HEK293 (cell line): ENCODE measurements at regions not wholly inside any gene's neighbourhood (a gene's known extent, or its start where the extent isn't known, plus 50 kb on each side); places are given as distances from the start of the nearest gene placed in this dataset.

Experiments used
- CTCF ChIA-PET: fragments of 350-600 bp; formaldehyde crosslinking; extraction: SDS; loops from one replicate; lab custom pipeline; 2021; ENCODE audit warnings: antibody characterized with exemption; lab: Yijun Ruan, JAX
- POLR2A ChIA-PET: fragments of 300-600 bp; formaldehyde crosslinking; extraction: SDS; loops from one replicate; lab custom pipeline; 2020; ENCODE audit warnings: antibody characterized with exemption, inconsistent platforms; lab: Yijun Ruan, JAX
- H3K27ac ChIP-seq: fragments of 200-500 bp; sonication (Bioruptor generic); 2 replicates; pipeline ENCODE4 v1.5.1; 2014; ENCODE audit warnings: low read depth, low read length, control low read depth, inconsistent platforms; ENCODE audit errors: extremely low read depth
- H3K36me3 ChIP-seq, 2 experiments: fragments of 200-500 bp in 1 of 2; sonication (Bioruptor generic) in 1 of 2; 1 replicate in 1 of 2; 2 replicates in 1 of 2; pipeline ENCODE4 v1.5.1; 2014 to 2017; ENCODE audit warnings: inconsistent platforms in 2 of 2, low read length in 2 of 2; ENCODE audit not compliant: control insufficient read depth in 2 of 2, insufficient read depth in 1 of 2
- H3K4me1 ChIP-seq: fragments of 200-500 bp; sonication (Bioruptor generic); 2 replicates; pipeline ENCODE4 v1.5.1; 2014; ENCODE audit warnings: mild to moderate bottlenecking, low read length, inconsistent platforms; ENCODE audit not compliant: control insufficient read depth, insufficient read depth
- H3K4me3 ChIP-seq: 2 replicates; pipeline ENCODE4 v1.5.1; 2011; ENCODE audit warnings: low read depth, mild to moderate bottlenecking, control low read depth, low read length, moderate library complexity
- H3K9me3 ChIP-seq: fragments of 200-500 bp; sonication (Bioruptor generic); 2 replicates; pipeline ENCODE4 v1.5.1; 2014; ENCODE audit warnings: low read depth, low read length, inconsistent platforms; ENCODE audit not compliant: control insufficient read depth, insufficient read depth
- GLIS1 ChIP-seq: fragments of 450-650 bp; formaldehyde crosslinking; IDR thresholded peaks from 2 replicates; pipeline ENCODE4 v1.5.1; 2016; ENCODE audit warnings: missing biosample characterization, missing genetic modification characterization
- HOXD13 ChIP-seq: sonication (generic); formaldehyde crosslinking; IDR thresholded peaks from 2 replicates; pipeline ENCODE4 v1.8.0; 2022; ENCODE audit warnings: missing genetic modification reagents, borderline replicate concordance
- IKZF3 ChIP-seq: fragments of 450-650 bp; IDR thresholded peaks from 2 replicates; pipeline ENCODE4 v1.5.0; 2018; ENCODE audit warnings: missing biosample characterization, mild to moderate bottlenecking, missing genetic modification characterization, moderate library complexity
- OVOL3 ChIP-seq: fragments of 450-650 bp; formaldehyde crosslinking; IDR thresholded peaks from 2 replicates; pipeline ENCODE4 v1.5.1; 2016; ENCODE audit warnings: missing biosample characterization, missing genetic modification characterization
- PRDM1 ChIP-seq: fragments of 450-650 bp; formaldehyde crosslinking; IDR thresholded peaks from 2 replicates; pipeline ENCODE4; 2016; ENCODE audit warnings: missing biosample characterization, missing genetic modification characterization
- RBAK ChIP-seq: fragments of 450-650 bp; formaldehyde crosslinking; IDR thresholded peaks from 2 replicates; pipeline ENCODE4 v1.5.1; 2016; ENCODE audit warnings: missing biosample characterization, missing genetic modification characterization
- REPIN1 ChIP-seq: fragments of 450-650 bp; formaldehyde crosslinking; IDR thresholded peaks from 2 replicates; pipeline ENCODE4 v1.5.1; 2017; ENCODE audit warnings: missing biosample characterization, missing genetic modification characterization, low read depth
- ZBTB20 ChIP-seq: fragments of 450-650 bp; formaldehyde crosslinking; IDR thresholded peaks from 2 replicates; pipeline ENCODE4 v1.5.1; 2016; ENCODE audit warnings: missing biosample characterization, missing genetic modification characterization
- ZBTB21 ChIP-seq: fragments of 450-650 bp; formaldehyde crosslinking; IDR thresholded peaks from 2 replicates; pipeline ENCODE4 v1.5.1; 2017; ENCODE audit warnings: missing biosample characterization, missing genetic modification characterization
- ZFP37 ChIP-seq: fragments of 450-650 bp; formaldehyde crosslinking; IDR thresholded peaks from 2 replicates; pipeline ENCODE4 v1.5.1; 2016; ENCODE audit warnings: missing biosample characterization, missing genetic modification characterization
- ZNF16 ChIP-seq: fragments of 450-650 bp; formaldehyde crosslinking; IDR thresholded peaks from 2 replicates; pipeline ENCODE4 v1.5.1; 2016; ENCODE audit warnings: low read depth, missing biosample characterization, missing genetic modification characterization
- ZNF311 ChIP-seq: fragments of 450-650 bp; formaldehyde crosslinking; IDR thresholded peaks from 2 replicates; pipeline ENCODE4 v1.5.1; 2017; ENCODE audit warnings: missing biosample characterization, missing genetic modification characterization, borderline replicate concordance
- ZNF449 ChIP-seq: fragments of 450-650 bp; formaldehyde crosslinking; IDR thresholded peaks from 2 replicates; pipeline ENCODE4 v1.5.1; 2017; ENCODE audit warnings: missing biosample characterization, mild to moderate bottlenecking, missing genetic modification characterization, moderate library complexity
- ZNF473 ChIP-seq: fragments of 450-650 bp; formaldehyde crosslinking; IDR thresholded peaks from 2 replicates; pipeline ENCODE4 v1.5.1; 2017; ENCODE audit warnings: missing biosample characterization, missing genetic modification characterization
- ZNF529 ChIP-seq: fragments of 450-650 bp; formaldehyde crosslinking; IDR thresholded peaks from 2 replicates; pipeline ENCODE4 v1.5.1; 2017; ENCODE audit warnings: missing genetic modification characterization, missing biosample characterization; ENCODE audit not compliant: insufficient replicate concordance
- ZNF623 ChIP-seq: fragments of 450-650 bp; formaldehyde crosslinking; IDR thresholded peaks from 2 replicates; pipeline ENCODE4 v1.5.1; 2016; ENCODE audit warnings: missing biosample characterization, missing genetic modification characterization
- ZNF837 ChIP-seq: fragments of 450-650 bp; formaldehyde crosslinking; IDR thresholded peaks from 2 replicates; pipeline ENCODE4 v1.5.1; 2016; ENCODE audit warnings: missing biosample characterization, missing genetic modification characterization
- ZSCAN18 ChIP-seq: fragments of 450-650 bp; formaldehyde crosslinking; IDR thresholded peaks from 2 replicates; pipeline ENCODE4 v1.5.1; 2016; ENCODE audit warnings: missing biosample characterization, missing genetic modification characterization
- ZSCAN4 ChIP-seq: fragments of 450-650 bp; formaldehyde crosslinking; IDR thresholded peaks from 2 replicates; pipeline ENCODE4 v1.5.1; 2017; ENCODE audit warnings: missing biosample characterization, missing genetic modification characterization
- TF ChIP-seq, protein P1 (sequence below): fragments of 450-650 bp; formaldehyde crosslinking; IDR thresholded peaks from 2 replicates; pipeline ENCODE4 v1.5.1; 2016; ENCODE audit warnings: missing biosample characterization, missing genetic modification characterization

- no peaks in the 10 kb centered on the region for H3K4me1 ChIP-seq
- TF ChIP-seq ZNF449 (tag by site-specific recombination) (no peak), ZBTB21 (tag by site-specific recombination) (no peak), HOXD13 (no peak), ZNF837 (tag by site-specific recombination) (no peak), ZSCAN18 (tag by site-specific recombination) (no peak), IKZF3 (tag by site-specific recombination) (no peak), REPIN1 (no peak), ZNF311 (tag by site-specific recombination) (no peak), ZFP37 (tag by site-specific recombination) (no peak), GLIS1 (tag by site-specific recombination) (no peak), ZNF623 (no peak), OVOL3 (tag by site-specific recombination) (no peak), ZBTB20 (tag by site-specific recombination) (no peak)
- POLR2A ChIA-PET = no interaction called here
- CTCF ChIA-PET = interaction anchor here (0.5 kb wide), 1 partner anchor 203 kb away, joined by 3 read pairs; no protein-coding TSS in a partner anchor
- H3K36me3 ChIP-seq = no peaks in the 10 kb centered on the region
- H3K27ac ChIP-seq = no peak overlapping the region
- H3K4me3 ChIP-seq = no peak overlapping the region
- H3K9me3 ChIP-seq = no peaks in the 10 kb centered on the region
These were observed 821.0 kb upstream of the CELF2 start for GRCh38 chr10:10196701-10197100.

DNA sequence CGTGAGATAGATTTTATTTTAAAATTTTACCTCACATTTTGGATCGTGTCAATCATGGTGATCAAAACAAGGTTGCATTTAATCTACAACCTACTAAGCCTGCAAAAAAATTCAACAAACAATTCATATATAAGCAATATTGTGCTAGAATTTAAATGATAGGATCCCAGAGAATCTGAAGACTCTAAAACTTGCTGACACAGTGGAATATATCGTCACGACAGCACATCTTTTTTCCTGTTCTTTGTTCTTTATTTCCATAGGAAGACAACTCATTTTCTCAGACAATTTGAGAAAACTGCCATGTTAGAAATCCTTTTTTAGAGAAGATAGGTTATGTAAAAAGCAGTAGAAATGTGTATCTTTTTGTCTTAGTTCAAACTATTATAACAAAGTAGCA is 820.2 kb upstream of the CELF2 start:
- POLR2A ChIA-PET = no interaction called here
- Histone ChIP-seq H3K4me3 (no peak overlapping the region), H3K36me3 (no peaks in the 10 kb centered on the region), H3K27ac (no peak overlapping the region), H3K9me3 (no peaks in the 10 kb centered on the region), H3K4me1 (no peaks in the 10 kb centered on the region)
- TF ChIP-seq ZNF529 (no peak), RBAK (tag by site-specific recombination) (no peak), ZNF623 (no peak), PRDM1 (tag by site-specific recombination) (no peak), ZNF473 (tag by site-specific recombination) (no peak), ZSCAN4 (tag by site-specific recombination) (no peak)
- TF ChIP-seq, protein P1, sequence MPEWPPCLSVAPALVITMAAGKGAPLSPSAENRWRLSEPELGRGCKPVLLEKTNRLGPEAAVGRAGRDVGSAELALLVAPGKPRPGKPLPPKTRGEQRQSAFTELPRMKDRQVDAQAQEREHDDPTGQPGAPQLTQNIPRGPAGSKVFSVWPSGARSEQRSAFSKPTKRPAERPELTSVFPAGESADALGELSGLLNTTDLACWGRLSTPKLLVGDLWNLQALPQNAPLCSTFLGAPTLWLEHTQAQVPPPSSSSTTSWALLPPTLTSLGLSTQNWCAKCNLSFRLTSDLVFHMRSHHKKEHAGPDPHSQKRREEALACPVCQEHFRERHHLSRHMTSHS (tag by site-specific recombination) = no peak
- CTCF ChIA-PET = interaction anchor here (0.5 kb wide), 1 partner anchor 204 kb away, joined by 3 read pairs; no protein-coding TSS in a partner anchor

GRCh38 chr10:10198363-10198762 is 819.3 kb upstream of the CELF2 start:
- no peaks in the 10 kb centered on the region for H3K9me3 ChIP-seq
- TF ChIP-seq ZNF16 (tag by site-specific recombination) = no peak
- H3K36me3 ChIP-seq = no peaks in the 10 kb centered on the region
- no peak overlapping the region for H3K4me3 ChIP-seq
- ChIA-PET CTCF (no interaction called here), POLR2A (no interaction called here)
- H3K4me1 ChIP-seq = no peaks in the 10 kb centered on the region
- H3K27ac ChIP-seq = no peak overlapping the region
